ENCODE measurements at regions not wholly inside any gene's neighbourhood (a gene's known extent, or its start where the extent isn't known, plus 50 kb on each side); places are given as distances from the start of the nearest gene placed in this dataset.

- TF ChIP-seq MXI1 (IDR thresholded peaks at IDR 0.05; ENCODE audit: borderline replicate concordance, low read depth, low read length) (no peak), CHD1 (IDR thresholded peaks at IDR 0.05; ENCODE audit: low read depth, low read length) (no peak), POLR2A (IDR thresholded peaks at IDR 0.05; ENCODE audit: low read depth, low read length) (no peak), NFE2L2 (IDR thresholded peaks at IDR 0.05; ENCODE audit: low read depth, low read length) (no peak), RFX5 (IDR thresholded peaks at IDR 0.05; ENCODE audit: low read depth, low read length) (no peak), RAD21 (IDR thresholded peaks at IDR 0.05; ENCODE audit: low read length) (no peak), SMC3 (IDR thresholded peaks at IDR 0.05; ENCODE audit: low read depth, low read length) (no peak), BHLHE40 (IDR thresholded peaks at IDR 0.05; ENCODE audit: low read depth, low read length) (no peak), MAZ (IDR thresholded peaks at IDR 0.05; ENCODE audit: borderline replicate concordance, low read depth, low read length) (no peak), RCOR1 (IDR thresholded peaks at IDR 0.05; ENCODE audit: insufficient replicate concordance, low read length) (no peak), CEBPB (IDR thresholded peaks at IDR 0.05; ENCODE audit: low read depth, low read length) (no peak), USF2 (IDR thresholded peaks at IDR 0.05; ENCODE audit: low read depth, low read length) (no peak), FOS (IDR thresholded peaks at IDR 0.05; ENCODE audit: low read depth, low read length) (no peak), CTCF (conservative IDR thresholded peaks at IDR 0.05; ENCODE audit: low read depth, low read length) (no peak), MAFK (IDR thresholded peaks at IDR 0.05; ENCODE audit: low read depth, low read length) (no peak), ELK1 (IDR thresholded peaks at IDR 0.05; ENCODE audit: borderline replicate concordance, low read depth, low read length) (no peak)
- H3K18ac ChIP-seq (ENCODE audit: low read depth, low read length): no peak overlapping the region
- H2AK9ac ChIP-seq (replicated peaks; ENCODE audit: low read depth, low read length, poor library complexity): no peak overlapping the region
- no peaks in the 10 kb centered on the region for H3K36me3 ChIP-seq (ENCODE audit: control insufficient read depth, insufficient read depth, low read length)
- intact Hi-C loops (cut with micrococcal nuclease) (no loop called here), in situ Hi-C loops (cut with MboI; ENCODE audit: low sequenced_read_pairs) (no loop called here), dilution Hi-C loops (cut with HindIII; ENCODE audit: low sequenced_read_pairs, unreplicated experiment) (no loop called here)
- H3K9me3 ChIP-seq (ENCODE audit: control insufficient read depth, insufficient read depth, low read length): no peaks in the 10 kb centered on the region
- POLR2A ChIA-PET (ENCODE audit: unreplicated experiment): no interaction called here
- H2AK5ac ChIP-seq (ENCODE audit: low read depth, low read length): no peak overlapping the region
- no peaks in the 10 kb centered on the region for H3K27me3 ChIP-seq (ENCODE audit: control insufficient read depth, insufficient read depth, low read length)
- H4K20me1 ChIP-seq (ENCODE audit: insufficient read depth, low read length): no peaks in the 10 kb centered on the region
- H2BK15ac ChIP-seq (ENCODE audit: low read depth, low read length): no peak overlapping the region
- H2BK5ac ChIP-seq (ENCODE audit: low read depth, low read length, poor library complexity, severe bottlenecking): no peak overlapping the region
- CTCF ChIA-PET: no interaction called here
- BruUV-seq (replicated peaks): no TSS peak
- no peaks in the 10 kb centered on the region for H3K9me1 ChIP-seq (ENCODE audit: insufficient read depth, low read length)
- H3K56ac ChIP-seq (ENCODE audit: extremely low read depth, insufficient read depth, low read length): no peak overlapping the region
- no CpG with 5 or more reads among the region's 2 CpGs for WGBS, 2 experiments (ENCODE audit: extremely low coverage in 2 of 2, insufficient read length in 1 of 2)
- H3K27ac ChIP-seq (ENCODE audit: insufficient read depth, low read length): no peak overlapping the region
- H2BK20ac ChIP-seq (ENCODE audit: low read depth, low read length): no peak overlapping the region
- no peak overlapping the region for H3K4me2 ChIP-seq (ENCODE audit: low read depth, low read length)
- H3K23ac ChIP-seq (ENCODE audit: low read depth, low read length): no peak overlapping the region
- no peak overlapping the region for H3K9ac ChIP-seq (ENCODE audit: low read depth, low read length)
- no peaks in the 10 kb centered on the region for H3K4me1 ChIP-seq (ENCODE audit: control insufficient read depth, insufficient read depth, low read length)
- H3K79me1 ChIP-seq (ENCODE audit: low read depth in 1 of 2, low read length in 2 of 2): no peaks in the 10 kb centered on the region
- DNase-seq (no peak), ATAC-seq (ENCODE audit: low read depth) (no peak)
- no peak overlapping the region for H3K14ac ChIP-seq (replicated peaks; ENCODE audit: low read depth, low read length)
- H4K8ac ChIP-seq (ENCODE audit: low read depth in 2 of 2, low read length in 2 of 2): no peak overlapping the region
- H4K5ac ChIP-seq (ENCODE audit: low read depth, low read length): no peak overlapping the region
- H4K91ac ChIP-seq (ENCODE audit: insufficient read depth, low read depth, low read length): no peak overlapping the region
- no peak overlapping the region for H2BK120ac ChIP-seq (ENCODE audit: low read depth, low read length)
- no peak overlapping the region for H3K4me3 ChIP-seq (ENCODE audit: insufficient read depth, low read depth, low read length)
- H3K4ac ChIP-seq (ENCODE audit: low read depth, low read length): no peak overlapping the region
- H2AFZ ChIP-seq (replicated peaks; ENCODE audit: low read length, poor library complexity): no peak overlapping the region
Observed at GRCh38 chr1:163870666-163871065, 548.9 kb downstream of the NUF2 start.

All from IMR-90 (cell line).